Thyroid gland (tissue), 4 donors: ENCODE measurements at regions not wholly inside any gene's neighbourhood (a gene's known extent, or its start where the extent isn't known, plus 50 kb on each side); places are given as distances from the start of the nearest gene placed in this dataset.

Source experiments
- DNase-seq, 2 donors: peaks; one replicate each; pipeline ENCODE4 v3.0.0-alpha.2; 2019
- H3K27ac ChIP-seq, 3 donors: fragments of 200-600 bp; sonication (generic); 1 replicate in 2 of 3; 2 replicates in 1 of 3; pipeline ENCODE4 v1.5.1; 2016 to 2019; ENCODE audit warnings: mild to moderate bottlenecking in 1 of 3, moderate library complexity in 1 of 3
- H3K27me3 ChIP-seq: fragments of 200-600 bp; sonication (generic); one replicate; pipeline ENCODE4 v1.5.1; 2019
- H3K36me3 ChIP-seq, 2 donors: fragments of 200-600 bp; sonication (generic); one replicate each; pipeline ENCODE4 v1.5.1; 2016 to 2019
- H3K4me1 ChIP-seq, 2 donors: fragments of 200-600 bp; sonication (generic); one replicate each; pipeline ENCODE4 v1.5.1; 2017 to 2019
- H3K4me3 ChIP-seq, 3 donors: fragments of 200-600 bp; sonication (generic); replicated peaks in 1 of 3; 1 replicate in 2 of 3; 2 replicates in 1 of 3; pipeline ENCODE4 v1.5.1; 2016; ENCODE audit warnings: mild to moderate bottlenecking in 1 of 3
- H3K9me3 ChIP-seq: fragments of 200-600 bp; sonication (generic); one replicate; pipeline ENCODE4 v1.5.1; 2017
- CTCF ChIP-seq, 6 experiments: fragments of 200-600 bp in 3 of 6; fragments of 450-650 bp in 3 of 6; sonication (generic) in 3 of 6; IDR thresholded peaks; one replicate each; pipeline ENCODE4 v1.5.1; 2016 to 2019; ENCODE audit warnings: antibody characterized with exemption in 6 of 6, mild to moderate bottlenecking in 2 of 6, inconsistent platforms in 1 of 6, moderate library complexity in 1 of 6
- POLR2A ChIP-seq, 2 donors: fragments of 450-650 bp; IDR thresholded peaks; one replicate each; pipeline ENCODE4 v1.6.1; 2017; ENCODE audit warnings: antibody characterized with exemption in 2 of 2, mild to moderate bottlenecking in 2 of 2, moderate library complexity in 1 of 2
- WGBS, 2 donors: methylation state at CpG; one replicate each; pipeline ENCODE4 v1.1.5; 2017; 5-methylcytosine and 5-hydroxymethylcytosine counted together
- intact Hi-C: fragments of 100-400 bp; cut with DNase I; formaldehyde crosslinking; loops from one replicate; pipeline ENCODE4 v1.15.1; 2023

- H3K4me3 ChIP-seq = no peak overlapping the region
- TF ChIP-seq POLR2A (IDR thresholded peaks at IDR 0.05) (no peak), CTCF (IDR thresholded peaks at IDR 0.05) (no peak)
- no peaks in the 10 kb centered on the region for H3K36me3 ChIP-seq
- no peaks in the 10 kb centered on the region for H3K9me3 ChIP-seq
- peak overlapping the region in 1 of 3 donors; percentile 13 for H3K27ac ChIP-seq
- intact Hi-C loops = no loop called here
- no peak for DNase-seq
- 88 to 94% methylated on average over 1 of the region's 1 CpG for WGBS, 2 donors
- no peaks in the 10 kb centered on the region for H3K27me3 ChIP-seq
- H3K4me1 ChIP-seq = peaks cover 21 to 26% of the 10 kb centered on the region in 2 donors
These were observed 88.3 kb upstream of the FRMD4B start for GRCh38 chr3:69474186-69474585.

GRCh38 chr3:69472093-69472492 is 86.2 kb upstream of the FRMD4B start:
- H3K27me3 ChIP-seq = no peaks in the 10 kb centered on the region
- H3K9me3 ChIP-seq = no peaks in the 10 kb centered on the region
- no peaks in the 10 kb centered on the region for H3K36me3 ChIP-seq
- H3K4me3 ChIP-seq = no peak overlapping the region
- H3K27ac ChIP-seq = peak overlapping the region; percentile 26 to 60 (median 58)
- DNase-seq = no peak
- no peak for TF ChIP-seq POLR2A (IDR thresholded peaks at IDR 0.05)
- TF ChIP-seq CTCF (IDR thresholded peaks at IDR 0.05) = no peak
- WGBS, 2 donors = 89 to 100% methylated on average over 1 of the region's 1 CpG
- H3K4me1 ChIP-seq = peaks cover 21 to 26% of the 10 kb centered on the region in 2 donors
- intact Hi-C loops = no loop called here

- intact Hi-C loops = no loop called here
- TF ChIP-seq CTCF (IDR thresholded peaks at IDR 0.05) = no peak
- TF ChIP-seq POLR2A (IDR thresholded peaks at IDR 0.05) = no peak
- H3K9me3 ChIP-seq = no peaks in the 10 kb centered on the region
These were observed 77.6 kb upstream of the FRMD4B start for GRCh38 chr3:69463531-69463930.

GRCh38 chr3:69462826-69463100 is 76.9 kb upstream of the FRMD4B start:
- TF ChIP-seq CTCF (IDR thresholded peaks at IDR 0.05) (no peak), POLR2A (IDR thresholded peaks at IDR 0.05) (no peak)

More at GRCh38 chr3:69463531-69463930, 77.6 kb upstream of the FRMD4B start:
- Histone ChIP-seq H3K4me3 (no peak overlapping the region), H3K27me3 (no peaks in the 10 kb centered on the region), H3K27ac (no peak overlapping the region), H3K36me3 (no peaks in the 10 kb centered on the region), H3K4me1 (peaks cover 0 to 7% of the 10 kb centered on the region in 2 donors)
- no peak for DNase-seq
- WGBS, 2 donors = 88 to 89% methylated on average over 1 of the region's 1 CpG

GRCh38 chr3:69462022-69462825 is 76.3 kb upstream of the FRMD4B start:
- no peaks in the 10 kb centered on the region for H3K9me3 ChIP-seq
- no peak for DNase-seq
- no peaks in the 10 kb centered on the region for H3K36me3 ChIP-seq
- TF ChIP-seq POLR2A (IDR thresholded peaks at IDR 0.05) (no peak), CTCF (IDR thresholded peaks at IDR 0.05) (no peak)
- WGBS, 2 donors = 79 to 87% methylated on average over 6 of the region's 6 CpGs
- H3K27ac ChIP-seq = no peak overlapping the region
- H3K27me3 ChIP-seq = no peaks in the 10 kb centered on the region
- H3K4me1 ChIP-seq = peaks cover 0 to 7% of the 10 kb centered on the region in 2 donors
- no peak overlapping the region for H3K4me3 ChIP-seq
- intact Hi-C loops = no loop called here

More at GRCh38 chr3:69462826-69463100, 76.9 kb upstream of the FRMD4B start:
- H3K4me1 ChIP-seq = peaks cover 0 to 7% of the 10 kb centered on the region in 2 donors
- no peak overlapping the region for H3K27ac ChIP-seq
- no peaks in the 10 kb centered on the region for H3K36me3 ChIP-seq
- no peak for DNase-seq
- no peaks in the 10 kb centered on the region for H3K27me3 ChIP-seq
- intact Hi-C loops = no loop called here
- H3K9me3 ChIP-seq = no peaks in the 10 kb centered on the region
- no peak overlapping the region for H3K4me3 ChIP-seq
